ENCODE measurements at regions not wholly inside any gene's neighbourhood (a gene's known extent, or its start where the extent isn't known, plus 50 kb on each side); places are given as distances from the start of the nearest gene placed in this dataset.

DNA sequence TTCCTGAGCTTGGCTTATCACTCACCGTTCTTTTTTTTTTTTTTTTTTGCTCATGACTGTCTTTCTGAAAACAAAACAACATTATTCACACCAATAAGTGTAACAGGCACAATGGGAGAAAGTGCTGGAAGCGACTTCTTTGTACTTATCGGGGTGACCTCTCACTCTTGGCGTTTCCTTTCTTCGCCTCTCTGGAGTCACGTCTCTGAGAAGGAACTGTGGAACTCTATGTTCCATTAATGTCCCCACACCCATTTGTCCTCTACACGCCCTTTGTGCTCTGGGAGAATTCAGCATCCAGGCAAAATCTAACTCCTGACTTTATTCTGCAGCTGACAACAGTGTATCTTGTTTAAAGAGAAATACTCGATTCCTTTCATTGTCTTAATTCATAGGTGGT is 70.8 kb upstream of the FAM204A start:
- no peak for DNase-seq (ENCODE audit: low read depth)

DNA sequence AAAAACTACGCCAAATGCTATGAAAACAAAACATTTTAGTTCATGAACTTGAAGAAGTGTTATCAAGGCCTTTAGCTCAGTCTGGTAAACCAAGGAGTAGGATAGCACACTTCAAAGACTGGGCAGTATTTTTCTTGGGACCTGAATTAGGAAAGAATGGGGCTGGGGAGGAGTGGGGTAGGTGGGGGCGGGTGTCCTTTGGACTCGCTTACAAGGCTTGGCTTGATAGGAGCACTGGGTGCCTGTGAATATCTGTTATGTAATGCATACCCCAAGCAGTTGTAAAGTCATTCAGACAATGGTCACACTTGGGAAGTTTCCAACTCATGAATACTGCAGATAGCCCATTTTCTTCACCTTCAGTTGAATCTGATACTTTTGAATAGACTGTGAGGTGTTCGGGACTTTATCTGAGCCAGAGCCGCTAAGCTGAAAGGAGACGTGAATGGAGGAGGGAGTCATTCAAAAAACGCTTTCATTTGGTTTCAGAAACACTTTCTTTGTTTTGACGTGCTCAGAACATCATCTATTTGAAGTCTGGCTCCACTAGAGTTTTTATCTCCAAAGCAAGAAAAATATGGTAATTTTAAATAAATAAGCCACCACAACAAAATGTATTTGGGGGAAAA is 70.1 kb upstream of the FAM204A start:
- DNase-seq (ENCODE audit: low read depth) = no peak

DNA sequence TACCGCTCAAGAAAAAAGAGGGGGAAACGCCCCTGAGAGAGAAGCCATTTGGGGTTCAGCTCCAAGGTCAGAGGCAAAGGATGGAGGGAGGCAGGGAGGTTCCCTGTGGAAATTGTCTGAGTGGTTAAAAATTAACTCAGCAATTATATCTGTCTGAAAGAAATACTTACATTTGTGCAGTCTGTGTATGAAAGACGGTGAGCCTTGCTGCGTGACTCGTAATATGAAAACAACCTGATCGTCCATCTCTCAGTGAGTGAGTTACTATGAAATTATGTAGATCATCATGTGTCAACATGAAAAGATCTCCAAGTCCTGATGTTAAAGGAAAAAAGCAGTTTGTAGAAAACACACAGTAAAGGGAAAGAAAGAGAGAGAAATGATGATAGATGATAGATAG is 67.2 kb upstream of the FAM204A start:
- DNase-seq (ENCODE audit: low read depth) = no peak

DNA sequence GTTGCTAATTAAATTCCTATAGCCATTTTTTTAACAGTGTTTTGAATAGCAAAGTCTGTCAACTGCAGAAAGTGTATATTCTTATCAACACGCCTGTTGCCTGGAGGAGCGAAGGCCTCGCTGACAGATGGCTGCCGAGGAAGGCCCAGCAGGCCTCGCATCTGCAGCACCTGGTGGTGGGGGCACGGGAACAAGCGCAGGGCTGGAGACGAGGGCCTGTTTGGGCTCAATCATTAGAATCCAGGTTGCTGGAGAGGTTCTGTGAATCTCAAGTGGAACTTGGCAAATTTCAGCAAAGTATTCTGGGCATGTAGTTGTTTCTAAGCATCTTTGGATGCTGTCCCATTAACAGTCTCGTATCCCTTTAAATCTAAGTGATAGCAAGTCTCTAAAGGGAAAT is 66.1 kb upstream of the FAM204A start:
- no peak for DNase-seq (ENCODE audit: low read depth)

DNA sequence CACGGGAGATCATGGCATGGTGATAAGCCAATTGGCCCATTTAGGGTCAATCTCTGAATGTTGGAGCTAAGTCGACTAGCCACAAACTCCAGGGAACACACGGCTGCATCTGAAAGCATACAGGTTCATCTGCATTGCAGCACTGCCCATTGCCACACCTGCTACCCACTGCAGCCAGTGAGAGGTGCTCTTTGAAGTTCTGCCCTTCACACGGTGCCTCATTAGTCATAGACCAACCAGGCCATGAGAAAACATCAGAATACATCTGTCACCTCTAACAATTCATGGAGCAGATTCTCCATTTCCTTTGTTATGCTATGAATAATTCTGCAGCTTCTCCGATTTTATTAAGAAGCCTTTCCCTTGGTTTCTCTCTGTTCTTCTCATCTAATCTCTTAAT is 65.7 kb upstream of the FAM204A start:
- no peak for DNase-seq (ENCODE audit: low read depth)

DNA sequence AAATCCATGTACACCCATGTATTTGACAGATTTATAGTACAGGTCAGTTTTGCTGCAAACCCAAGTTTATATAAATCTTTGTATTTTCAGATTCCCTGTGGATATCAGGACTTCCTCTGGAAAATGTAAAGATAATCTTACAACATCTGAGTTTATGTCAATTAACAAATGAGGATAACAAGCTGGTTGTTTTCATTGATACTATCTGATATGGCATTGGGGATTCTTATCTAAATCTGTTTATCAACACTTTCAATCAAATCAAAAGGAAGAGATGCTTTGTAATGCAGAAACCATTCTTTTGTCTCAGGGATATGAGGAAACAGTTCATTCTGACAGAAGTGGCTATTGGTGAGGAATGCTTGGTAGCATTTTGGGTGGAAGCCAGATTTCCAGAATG is 64.9 kb upstream of the FAM204A start:
- DNase-seq (ENCODE audit: low read depth) = no peak

DNA sequence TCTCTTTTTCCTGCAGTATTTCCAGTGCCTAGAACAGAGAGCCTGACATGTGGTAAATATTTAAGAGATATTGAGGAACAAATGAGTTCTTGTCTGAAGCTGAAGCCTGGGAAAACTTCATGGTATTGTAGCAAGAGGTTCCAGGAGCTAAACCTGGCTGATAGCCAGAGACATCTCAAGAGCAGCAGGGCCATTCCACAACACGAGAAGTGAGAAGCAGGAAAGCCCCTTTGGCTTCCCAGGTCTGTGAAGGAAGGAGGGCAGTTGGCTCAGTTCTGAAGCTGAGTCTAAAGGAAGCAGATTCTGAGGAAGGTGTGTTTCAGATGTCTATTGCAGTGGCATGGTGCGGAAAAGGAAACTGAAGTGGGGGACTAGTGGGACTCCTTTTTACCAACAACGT is 63.8 kb upstream of the FAM204A start:
- DNase-seq (ENCODE audit: low read depth) = no peak

DNA sequence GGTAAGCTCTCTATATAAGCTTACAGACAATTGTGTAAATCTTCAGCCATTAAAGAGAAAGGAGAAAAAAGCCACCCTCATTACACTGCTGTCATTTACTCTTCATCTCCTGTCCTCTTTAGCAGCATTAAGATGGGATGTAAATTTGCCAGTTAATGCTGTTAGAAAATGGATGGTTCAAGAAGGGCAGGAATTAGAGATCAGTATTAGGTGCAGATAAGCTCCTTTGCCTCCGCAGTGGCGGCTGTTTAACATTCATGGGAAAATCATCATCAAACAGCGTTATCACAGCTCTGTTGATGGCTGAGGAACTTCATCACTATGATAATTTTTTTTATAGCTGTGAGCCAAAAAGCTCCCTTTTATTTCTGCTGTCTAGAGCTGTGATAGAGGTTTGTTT is 61.8 kb upstream of the FAM204A start:
- no peak for DNase-seq (ENCODE audit: low read depth)

DNA sequence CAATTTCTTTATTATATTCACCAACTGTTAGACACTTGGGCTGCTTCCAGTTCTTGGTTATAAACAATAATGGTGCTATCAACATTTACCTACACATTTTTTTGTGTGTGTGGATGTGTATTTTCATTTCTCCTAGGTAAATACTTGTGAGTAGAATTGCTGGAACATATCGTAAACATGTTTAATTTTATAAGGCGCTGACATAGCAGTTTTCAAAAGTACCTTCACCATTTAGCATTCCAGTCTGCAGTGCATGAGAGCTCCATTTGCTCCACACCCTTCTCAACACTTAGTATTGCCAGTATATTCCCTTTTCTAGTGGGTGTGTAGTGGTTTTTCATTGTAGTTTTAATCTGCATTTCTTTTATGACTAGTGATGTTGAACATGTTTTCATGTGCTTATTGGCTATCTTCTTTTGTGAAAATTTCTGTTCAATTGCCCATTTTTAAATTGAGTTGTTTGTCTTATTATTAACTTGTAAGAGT is 59.6 kb upstream of the FAM204A start:
- no peak for DNase-seq (ENCODE audit: low read depth)

DNA sequence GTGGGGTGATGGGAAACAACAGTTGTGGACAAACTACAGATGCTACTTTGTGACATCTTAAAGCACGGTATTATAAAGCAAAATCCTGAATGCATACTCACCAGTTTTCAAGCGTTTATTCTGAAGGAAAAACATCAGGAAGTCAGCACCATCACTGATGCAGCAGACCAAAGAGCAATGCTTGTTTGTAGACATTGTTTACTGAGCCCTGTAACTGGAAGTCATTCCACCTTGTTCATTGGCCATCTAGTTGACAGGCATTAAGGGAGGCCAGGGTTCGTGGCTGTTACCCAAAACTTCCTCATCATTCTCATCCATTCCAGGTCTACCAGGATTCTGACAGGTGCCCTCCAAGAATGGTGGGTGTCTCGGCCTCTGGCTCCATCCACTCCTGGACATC is 55.3 kb upstream of the FAM204A start:
- DNase-seq (ENCODE audit: low read depth) = no peak

DNA sequence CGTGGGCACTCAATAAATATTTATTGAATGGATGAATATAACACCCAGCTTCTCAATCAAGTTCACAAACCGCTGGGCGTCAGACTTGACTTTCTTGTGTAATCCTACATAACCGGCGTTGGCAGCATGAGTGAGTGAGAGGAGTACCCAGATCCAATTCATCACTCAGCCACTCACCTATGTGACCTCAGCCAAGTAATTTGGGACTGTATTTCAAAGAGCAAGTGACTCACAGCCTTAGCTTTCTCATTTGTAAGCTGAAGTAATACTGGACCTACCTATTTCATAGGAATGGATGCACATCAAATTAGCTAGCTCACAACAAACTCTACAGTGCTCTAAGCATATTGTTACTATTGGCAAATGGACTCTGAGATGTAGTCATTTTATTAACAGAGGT is 53.8 kb upstream of the FAM204A start:
- no peak for DNase-seq (ENCODE audit: low read depth)

DNA sequence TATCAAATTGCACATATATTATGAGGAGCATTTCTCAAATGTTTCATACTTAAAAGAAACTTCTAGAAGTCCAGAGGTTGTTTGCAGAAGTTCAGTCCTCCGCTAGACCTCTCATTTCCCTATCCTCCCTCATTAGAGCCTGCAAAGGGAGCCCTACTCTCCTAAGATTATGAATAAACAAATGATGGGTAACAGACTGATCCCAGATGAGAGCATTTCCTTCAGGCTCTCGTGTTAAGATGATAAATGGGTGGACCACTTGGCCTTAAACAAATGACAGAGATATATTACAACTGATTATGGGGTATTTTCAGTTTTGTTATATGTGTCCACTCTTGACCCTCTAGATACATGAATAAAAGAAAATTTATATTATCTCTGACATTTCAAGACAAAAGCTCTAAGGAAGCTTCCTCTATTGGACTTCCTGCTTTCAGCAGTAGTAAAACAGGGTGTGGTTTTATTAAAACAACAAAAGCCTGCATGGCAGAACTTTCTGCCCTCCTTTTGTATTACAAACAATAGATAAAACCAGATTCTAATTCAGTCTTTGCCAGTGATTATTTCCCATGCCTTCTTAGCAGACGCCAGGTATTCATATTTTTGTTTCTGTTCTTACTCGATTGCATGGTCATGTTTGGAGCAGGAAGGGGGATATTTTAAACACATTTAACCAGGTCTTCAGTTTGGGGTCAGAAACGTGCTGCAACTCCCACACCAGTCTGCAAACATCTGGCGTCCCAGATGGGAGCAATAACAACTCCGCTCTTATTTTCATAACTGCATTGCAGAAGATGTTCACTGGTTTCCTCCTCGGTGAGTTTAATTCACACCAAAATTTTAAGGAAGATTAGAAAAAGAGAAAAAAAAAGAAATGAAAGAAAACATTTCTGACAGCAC is 52.4 kb upstream of the FAM204A start:
- no peak for DNase-seq (ENCODE audit: low read depth)

DNA sequence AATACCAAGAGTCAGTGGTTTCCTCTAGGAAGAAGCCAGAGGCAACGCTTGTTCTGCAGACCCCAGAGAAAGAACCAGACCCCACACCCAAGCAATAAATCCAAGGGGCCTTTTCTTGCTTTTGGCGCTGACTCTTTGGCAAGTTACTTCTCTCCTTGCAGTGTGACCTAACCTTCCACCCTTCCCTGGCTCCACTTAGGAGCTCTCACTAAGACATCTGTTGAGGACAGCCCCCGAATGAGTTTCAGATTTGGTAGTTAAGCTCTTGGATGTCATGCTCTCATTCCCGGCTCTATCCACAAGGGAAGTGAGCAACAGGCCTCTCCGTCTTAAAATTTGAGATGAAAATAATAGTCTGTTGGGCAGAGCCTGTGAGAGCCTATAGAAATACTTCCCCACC is 50.6 kb upstream of the FAM204A start:
- DNase-seq (ENCODE audit: low read depth) = no peak
